Natural killer cell (primary cell): ENCODE measurements at regions not wholly inside any gene's neighbourhood (a gene's known extent, or its start where the extent isn't known, plus 50 kb on each side); places are given as distances from the start of the nearest gene placed in this dataset.

Experiments
- ATAC-seq, 3 donors: fragments of 150-1000 bp in 2 of 3; fragments of 200-7000 bp in 1 of 3; cut with Tn5 transposase; 1 replicate in 1 of 3; 2 replicates in 2 of 3; pipeline ENCODE4 v1.10.0; 2021; ENCODE audit warnings: mild to moderate bottlenecking in 2 of 3, moderate library complexity in 2 of 3
- DNase-seq, 2 donors: peaks; one replicate each; pipeline versions ENCODE4 v3.0.0 to v3.0.0-alpha.2; 2013 to 2021; ENCODE audit warnings: mixed read lengths in 1 of 2
- H3K27ac ChIP-seq: one replicate; pipeline ENCODE4 v1.5.1; 2013; ENCODE audit warnings: mild to moderate bottlenecking, low read length
- H3K27me3 ChIP-seq: one replicate; pipeline ENCODE4 v1.6.1; 2013; ENCODE audit warnings: low read length; ENCODE audit not compliant: control insufficient read depth, insufficient read depth
- H3K36me3 ChIP-seq: one replicate; pipeline ENCODE4 v1.6.1; 2013; ENCODE audit warnings: low read length; ENCODE audit not compliant: control insufficient read depth, insufficient read depth
- H3K4me1 ChIP-seq: one replicate; pipeline ENCODE4 v1.6.1; 2013; ENCODE audit warnings: low read length; ENCODE audit not compliant: control insufficient read depth, insufficient read depth
- H3K4me3 ChIP-seq: one replicate; pipeline ENCODE4 v1.5.1; 2013; ENCODE audit warnings: low read length
- H3K9me3 ChIP-seq: one replicate; pipeline ENCODE4 v1.6.1; 2013; ENCODE audit warnings: low read length; ENCODE audit not compliant: control insufficient read depth, insufficient read depth
- H3K27ac Mint-ChIP-seq, 2 donors: one replicate each; pipeline ENCODE4 v1.8.0; 2022; ENCODE audit warnings: mild to moderate bottlenecking in 2 of 2, mixed read lengths in 2 of 2, moderate library complexity in 1 of 2
- H3K27me3 Mint-ChIP-seq, 2 donors: one replicate each; pipeline ENCODE4 v1.8.0; 2022; ENCODE audit warnings: low read depth in 2 of 2, mixed read lengths in 2 of 2
- H3K36me3 Mint-ChIP-seq: one replicate; pipeline ENCODE4 v1.8.0; 2022; ENCODE audit warnings: mixed read lengths
- H3K4me1 Mint-ChIP-seq, 2 donors: one replicate each; pipeline ENCODE4 v1.8.0; 2022; ENCODE audit warnings: mixed read lengths in 2 of 2
- H3K4me3 Mint-ChIP-seq: one replicate; pipeline ENCODE4 v1.8.0; 2022; ENCODE audit warnings: mild to moderate bottlenecking, moderate library complexity, mixed read lengths
- H3K9me3 Mint-ChIP-seq, 2 donors: one replicate each; pipeline ENCODE4 v1.8.0; 2022; ENCODE audit warnings: mixed read lengths in 2 of 2
- CTCF ChIP-seq: fragments of 200-600 bp; IDR thresholded peaks from one replicate; pipeline ENCODE4 v1.8.0; 2022; ENCODE audit warnings: antibody characterized with exemption
- WGBS: methylation state at CpG from one replicate; pipeline ENCODE4 v1.1.7; 2013; ENCODE audit warnings: missing lambda C conversion rate; ENCODE audit not compliant: insufficient coverage; 5-methylcytosine and 5-hydroxymethylcytosine counted together
- intact Hi-C: fragments of 100-400 bp; cut with micrococcal nuclease; formaldehyde crosslinking; loops from one replicate; pipeline ENCODE4 v1.14.2; 2022

GRCh38 chr11:10622108-10622507 is 53.6 kb upstream of the LYVE1 start:
- no peaks in the 10 kb centered on the region for H3K27me3 ChIP-seq
- WGBS = no CpG with 5 or more reads among the region's 2 CpGs
- H3K9me3 ChIP-seq = no peaks in the 10 kb centered on the region
- H3K4me3 ChIP-seq = no peak overlapping the region
- Mint-ChIP-seq H3K27ac (no peak overlapping the region), H3K36me3 (no peaks in the 10 kb centered on the region), H3K4me1 (peaks cover 11 to 12% of the 10 kb centered on the region in 2 donors), H3K4me3 (no peak overlapping the region), H3K27me3 (no peaks in the 10 kb centered on the region), H3K9me3 (no peaks in the 10 kb centered on the region)
- TF ChIP-seq CTCF = no peak
- peaks cover 22% of the 10 kb centered on the region for H3K4me1 ChIP-seq
- intact Hi-C loops = no loop called here
- ATAC-seq (no peak), DNase-seq (no peak)
- no peaks in the 10 kb centered on the region for H3K36me3 ChIP-seq
- H3K27ac ChIP-seq = no peak overlapping the region

- no peaks in the 10 kb centered on the region for H3K9me3 Mint-ChIP-seq
- no peak overlapping the region for H3K27ac Mint-ChIP-seq
- no peak overlapping the region for H3K4me3 ChIP-seq
- H3K4me3 Mint-ChIP-seq = no peak overlapping the region
- ATAC-seq = no peak
- no peak overlapping the region for H3K27ac ChIP-seq
- H3K36me3 Mint-ChIP-seq = no peaks in the 10 kb centered on the region
- 83% methylated on average over 1 of the region's 2 CpGs for WGBS
- peaks cover 21% of the 10 kb centered on the region for H3K4me1 ChIP-seq
- H3K9me3 ChIP-seq = no peaks in the 10 kb centered on the region
- peaks cover 11 to 12% of the 10 kb centered on the region in 2 donors for H3K4me1 Mint-ChIP-seq
- H3K27me3 ChIP-seq = no peaks in the 10 kb centered on the region
- DNase-seq = no peak
- intact Hi-C loops = no loop called here
- no peaks in the 10 kb centered on the region for H3K36me3 ChIP-seq
- TF ChIP-seq CTCF = no peak
- H3K27me3 Mint-ChIP-seq = no peaks in the 10 kb centered on the region
Observed at GRCh38 chr11:10619131-10619680, 50.7 kb upstream of the LYVE1 start.

- Mint-ChIP-seq H3K4me3 (no peak overlapping the region), H3K9me3 (no peaks in the 10 kb centered on the region), H3K27me3 (peaks cover 0 to 7% of the 10 kb centered on the region in 2 donors), H3K36me3 (no peaks in the 10 kb centered on the region), H3K4me1 (peaks cover 7% of the 10 kb centered on the region in 2 donors), H3K27ac (no peak overlapping the region)
- no peak for TF ChIP-seq CTCF
- Histone ChIP-seq H3K36me3 (no peaks in the 10 kb centered on the region), H3K27me3 (no peaks in the 10 kb centered on the region), H3K4me3 (no peak overlapping the region), H3K9me3 (no peaks in the 10 kb centered on the region), H3K27ac (no peak overlapping the region), H3K4me1 (peaks cover 14% of the 10 kb centered on the region)
- no peak for ATAC-seq
- WGBS = 92% methylated on average over 3 of the region's 3 CpGs
- intact Hi-C loops = no loop called here
- DNase-seq = no peak
Observed at GRCh38 chr11:10618490-10618889, 50.0 kb upstream of the LYVE1 start.
